Fibroblast of lung (primary cell): ENCODE measurements at regions not wholly inside any gene's neighbourhood (a gene's known extent, or its start where the extent isn't known, plus 50 kb on each side); places are given as distances from the start of the nearest gene placed in this dataset.

Source experiments
- EZH2 ChIP-seq: IDR thresholded peaks from 2 replicates; pipeline ENCODE4 v1.5.1; 2012; ENCODE audit warnings: low read length, control low read depth, mild to moderate bottlenecking; ENCODE audit errors: missing control alignments
- TF ChIP-seq, protein P1 (sequence below), 2 donors: IDR thresholded peaks in 1 of 2; conservative IDR thresholded peaks in 1 of 2; 1 replicate in 1 of 2; 2 replicates in 1 of 2; pipeline ENCODE4 v1.5.1; 2011 to 2012; ENCODE audit warnings: low read length in 2 of 2, control low read depth in 1 of 2, inconsistent platforms in 1 of 2, low read depth in 1 of 2, mild to moderate bottlenecking in 1 of 2

DNA sequence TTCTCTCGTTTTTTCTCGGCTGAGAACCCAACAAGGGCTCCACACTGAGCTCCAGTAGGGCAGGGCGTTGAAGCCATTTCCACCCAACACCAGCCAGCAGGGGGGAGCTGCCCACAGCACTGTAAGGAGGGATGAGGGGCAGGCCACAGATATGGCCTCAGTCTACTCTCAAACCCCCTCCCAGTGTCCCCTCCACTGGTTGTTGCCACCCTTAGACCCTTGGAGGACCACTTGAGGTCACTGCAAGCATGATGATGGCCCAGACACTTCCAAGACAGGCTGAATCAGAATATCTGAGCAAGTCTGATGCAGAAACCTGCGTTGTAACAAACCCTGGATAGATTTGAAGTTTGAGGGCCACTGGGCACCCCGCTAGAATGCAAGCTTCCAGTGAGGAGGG lies 217.0 kb upstream of the CST7 start:
- TF ChIP-seq, protein P1, sequence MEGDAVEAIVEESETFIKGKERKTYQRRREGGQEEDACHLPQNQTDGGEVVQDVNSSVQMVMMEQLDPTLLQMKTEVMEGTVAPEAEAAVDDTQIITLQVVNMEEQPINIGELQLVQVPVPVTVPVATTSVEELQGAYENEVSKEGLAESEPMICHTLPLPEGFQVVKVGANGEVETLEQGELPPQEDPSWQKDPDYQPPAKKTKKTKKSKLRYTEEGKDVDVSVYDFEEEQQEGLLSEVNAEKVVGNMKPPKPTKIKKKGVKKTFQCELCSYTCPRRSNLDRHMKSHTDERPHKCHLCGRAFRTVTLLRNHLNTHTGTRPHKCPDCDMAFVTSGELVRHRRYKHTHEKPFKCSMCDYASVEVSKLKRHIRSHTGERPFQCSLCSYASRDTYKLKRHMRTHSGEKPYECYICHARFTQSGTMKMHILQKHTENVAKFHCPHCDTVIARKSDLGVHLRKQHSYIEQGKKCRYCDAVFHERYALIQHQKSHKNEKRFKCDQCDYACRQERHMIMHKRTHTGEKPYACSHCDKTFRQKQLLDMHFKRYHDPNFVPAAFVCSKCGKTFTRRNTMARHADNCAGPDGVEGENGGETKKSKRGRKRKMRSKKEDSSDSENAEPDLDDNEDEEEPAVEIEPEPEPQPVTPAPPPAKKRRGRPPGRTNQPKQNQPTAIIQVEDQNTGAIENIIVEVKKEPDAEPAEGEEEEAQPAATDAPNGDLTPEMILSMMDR (conservative IDR thresholded peaks at IDR 0.05 in 1 of 2, IDR thresholded peaks at IDR 0.05 in 1 of 2; ENCODE audit: low read depth in 1 of 2, low read length in 2 of 2): no peak
- TF ChIP-seq EZH2: no peak
